CD4-positive, CD25-positive, alpha-beta regulatory T cell (primary cell): ENCODE measurements at regions not wholly inside any gene's neighbourhood (a gene's known extent, or its start where the extent isn't known, plus 50 kb on each side); places are given as distances from the start of the nearest gene placed in this dataset.

Experiments used
- ATAC-seq, 2 donors: fragments of 150-1000 bp; cut with Tn5 transposase; one replicate each; pipeline ENCODE4 v1.10.0; 2021; ENCODE audit warnings: low read depth in 2 of 2, moderate number of reproducible peaks in 2 of 2, moderate library complexity in 1 of 2
- DNase-seq, 3 donors: peaks; one replicate each; pipeline versions ENCODE4 v3.0.0 to v3.0.0-alpha.2; 2012 to 2022; ENCODE audit warnings: mixed read lengths in 1 of 3
- H3K27ac ChIP-seq: one replicate; pipeline ENCODE4 v1.7.0; 2013; ENCODE audit warnings: mild to moderate bottlenecking, low read length; ENCODE audit not compliant: insufficient read depth, poor library complexity, severe bottlenecking
- H3K27me3 ChIP-seq: one replicate; pipeline ENCODE4 v1.7.0; 2013; ENCODE audit warnings: low read length; ENCODE audit not compliant: control insufficient read depth, insufficient read depth
- H3K36me3 ChIP-seq: one replicate; pipeline ENCODE4 v1.7.0; 2013; ENCODE audit warnings: mild to moderate bottlenecking, low read length, moderate library complexity; ENCODE audit not compliant: control insufficient read depth, insufficient read depth
- H3K4me1 ChIP-seq: 2 replicates; pipeline ENCODE4 v1.7.0; 2013; ENCODE audit warnings: mild to moderate bottlenecking, low read length; ENCODE audit not compliant: insufficient read depth, control insufficient read depth, poor library complexity, severe bottlenecking
- H3K4me3 ChIP-seq: one replicate; pipeline ENCODE4 v1.7.0; 2013; ENCODE audit warnings: low read depth, mild to moderate bottlenecking, low read length, moderate library complexity
- H3K9me3 ChIP-seq, 2 experiments: 1 replicate in 1 of 2; 2 replicates in 1 of 2; pipeline ENCODE4 v1.7.0; 2013; ENCODE audit warnings: low read length in 2 of 2, mild to moderate bottlenecking in 1 of 2, moderate library complexity in 1 of 2; ENCODE audit not compliant: control insufficient read depth in 2 of 2
- H3K27ac Mint-ChIP-seq, 3 donors: one replicate each; pipeline ENCODE4 v1.8.0; 2020 to 2022; ENCODE audit warnings: mild to moderate bottlenecking in 3 of 3, mixed read lengths in 3 of 3, moderate library complexity in 2 of 3
- H3K27me3 Mint-ChIP-seq: one replicate; pipeline ENCODE4 v1.8.0; 2022; ENCODE audit warnings: mild to moderate bottlenecking, mixed read lengths
- H3K36me3 Mint-ChIP-seq: one replicate; pipeline ENCODE4 v1.8.0; 2020; ENCODE audit warnings: mixed read lengths
- H3K4me1 Mint-ChIP-seq, 4 donors: one replicate each; pipeline ENCODE4 v1.8.0; 2020 to 2022; ENCODE audit warnings: mixed read lengths in 4 of 4, mild to moderate bottlenecking in 1 of 4
- H3K4me3 Mint-ChIP-seq, 4 donors: one replicate each; pipeline ENCODE4 v1.8.0; 2020 to 2022; ENCODE audit warnings: mild to moderate bottlenecking in 4 of 4, mixed read lengths in 4 of 4, moderate library complexity in 3 of 4
- H3K9me3 Mint-ChIP-seq, 7 donors: one replicate each; pipeline ENCODE4 v1.8.0; 2020 to 2022; ENCODE audit warnings: mixed read lengths in 7 of 7, mild to moderate bottlenecking in 3 of 7, moderate library complexity in 2 of 7

DNA sequence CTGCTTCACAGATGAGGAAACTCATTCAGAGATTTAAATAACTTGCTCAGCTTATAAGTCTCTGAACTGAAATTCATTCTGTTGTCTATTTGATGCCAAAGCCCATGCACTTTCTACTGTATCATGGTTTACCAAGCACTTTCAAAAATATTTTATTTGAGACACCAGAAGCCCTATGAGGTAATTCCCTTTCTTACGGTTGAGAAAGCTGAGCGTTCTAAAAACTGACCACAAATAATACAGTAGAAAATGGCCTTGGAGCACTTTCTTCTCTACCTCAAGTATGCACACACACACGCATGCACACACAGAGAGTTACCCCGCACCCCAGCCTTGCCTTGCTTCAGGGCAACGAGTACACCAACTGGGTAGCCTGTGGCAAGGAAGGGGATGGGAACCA lies 228.5 kb downstream of the RFC3 start:
- Histone ChIP-seq H3K27me3 (no peaks in the 10 kb centered on the region), H3K9me3 (no peaks in the 10 kb centered on the region), H3K4me3 (no peak overlapping the region), H3K4me1 (no peaks in the 10 kb centered on the region), H3K27ac (no peak overlapping the region), H3K36me3 (no peaks in the 10 kb centered on the region)
- Mint-ChIP-seq H3K27ac (no peak overlapping the region), H3K9me3 (peaks cover 0 to 8% (median 2%) of the 10 kb centered on the region in 7 donors), H3K36me3 (no peaks in the 10 kb centered on the region), H3K4me1 (no peaks in the 10 kb centered on the region), H3K4me3 (no peak overlapping the region), H3K27me3 (no peaks in the 10 kb centered on the region)
- DNase-seq (no peak), ATAC-seq (no peak)

DNA sequence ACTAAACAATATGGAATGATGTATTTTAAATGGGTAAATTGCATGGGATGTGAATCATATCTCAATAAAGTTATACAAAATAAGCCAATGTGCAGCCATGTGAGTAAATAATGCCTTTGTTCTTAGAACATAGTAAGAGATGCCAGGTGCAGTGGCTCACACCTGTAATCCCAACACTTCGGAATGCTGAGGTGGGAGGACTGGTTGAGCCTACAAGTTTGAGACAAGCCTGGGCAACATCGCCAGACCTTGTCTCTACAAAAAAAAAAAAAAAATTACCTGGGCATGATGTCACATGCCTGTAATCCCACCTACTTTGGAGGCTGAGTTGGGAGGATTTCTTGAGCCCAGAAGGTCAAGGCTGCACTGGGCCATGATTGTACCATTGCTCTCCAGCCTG lies 230.7 kb downstream of the RFC3 start:
- Histone ChIP-seq H3K27me3 (no peaks in the 10 kb centered on the region), H3K27ac (no peak overlapping the region), H3K9me3 (no peaks in the 10 kb centered on the region), H3K4me1 (no peaks in the 10 kb centered on the region), H3K4me3 (no peak overlapping the region), H3K36me3 (no peaks in the 10 kb centered on the region)
- Mint-ChIP-seq H3K27me3 (no peaks in the 10 kb centered on the region), H3K27ac (no peak overlapping the region), H3K9me3 (peaks cover 3 to 17% (median 5%) of the 10 kb centered on the region in 7 donors), H3K4me1 (no peaks in the 10 kb centered on the region), H3K36me3 (no peaks in the 10 kb centered on the region), H3K4me3 (no peak overlapping the region)
- ATAC-seq (no peak), DNase-seq (no peak)

DNA sequence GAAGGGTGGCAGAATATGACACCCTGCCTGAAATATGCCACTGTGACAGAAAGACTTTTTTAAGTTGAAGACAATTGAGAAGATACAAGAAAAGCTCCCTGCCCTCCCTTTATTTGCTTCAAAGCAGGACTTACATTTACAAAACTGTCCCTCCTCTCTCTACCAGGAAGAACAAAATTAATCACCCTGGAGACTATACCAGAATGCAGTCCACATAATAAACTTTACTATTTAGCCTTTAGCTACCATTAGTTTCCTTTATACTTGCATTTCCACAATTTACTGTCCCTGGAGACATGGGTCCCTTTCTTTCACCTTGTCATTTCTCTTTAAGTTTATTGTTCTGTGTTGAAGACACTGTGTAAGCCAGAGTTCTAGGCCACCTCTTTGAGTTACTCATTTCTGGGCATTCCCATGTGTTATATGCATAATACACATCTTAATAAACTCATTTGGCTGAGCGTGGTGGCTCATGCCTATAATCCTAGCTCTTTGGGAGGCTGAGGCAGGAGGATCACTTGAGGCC lies 238.8 kb downstream of the RFC3 start:
- H3K36me3 ChIP-seq: no peaks in the 10 kb centered on the region
- H3K4me3 ChIP-seq: no peak overlapping the region
- ATAC-seq (no peak), DNase-seq (no peak)
- no peak overlapping the region for H3K27ac ChIP-seq
- H3K4me3 Mint-ChIP-seq: no peak overlapping the region
- H3K9me3 Mint-ChIP-seq: peaks cover 2 to 16% (median 7%) of the 10 kb centered on the region in 7 donors
- H3K27ac Mint-ChIP-seq: no peak overlapping the region
- H3K27me3 Mint-ChIP-seq: no peaks in the 10 kb centered on the region
- H3K27me3 ChIP-seq: no peaks in the 10 kb centered on the region
- no peaks in the 10 kb centered on the region for H3K4me1 Mint-ChIP-seq
- no peaks in the 10 kb centered on the region for H3K36me3 Mint-ChIP-seq
- H3K4me1 ChIP-seq: no peaks in the 10 kb centered on the region
- no peaks in the 10 kb centered on the region for H3K9me3 ChIP-seq

DNA sequence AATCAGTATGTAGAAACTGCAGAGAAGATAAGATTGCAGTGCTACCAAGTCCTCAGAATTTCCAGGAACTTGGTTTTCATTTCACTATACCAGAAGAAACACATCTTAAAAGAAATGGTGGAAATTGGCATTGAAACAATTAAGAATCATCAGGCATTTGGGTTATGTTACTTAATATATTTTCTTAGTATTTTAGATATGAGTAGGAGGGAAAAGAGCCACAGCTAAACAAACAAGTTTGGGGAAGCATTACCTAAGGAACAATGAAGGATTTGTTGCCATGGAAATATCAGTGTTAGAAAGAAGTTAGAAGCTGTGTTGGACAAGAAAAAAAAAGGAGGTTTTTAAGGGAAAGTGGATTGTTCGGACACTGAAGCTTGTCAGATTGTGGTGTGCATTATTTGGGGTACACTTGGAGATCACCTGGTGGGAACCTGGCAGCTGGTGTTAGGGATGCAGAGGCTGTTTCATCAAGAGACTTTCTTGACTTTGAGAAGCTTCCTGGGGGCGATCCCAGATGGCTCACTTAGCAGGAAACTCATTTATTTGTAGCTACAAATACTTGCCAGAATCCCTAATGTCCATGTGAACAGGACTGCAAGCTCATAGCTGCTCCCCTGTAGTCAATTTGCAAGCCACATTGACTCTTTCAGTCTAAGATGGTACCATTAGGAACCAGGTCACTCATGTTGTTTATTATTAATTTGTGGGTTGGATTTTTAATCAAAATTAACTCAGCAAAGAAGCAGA lies 246.7 kb downstream of the RFC3 start:
- Histone ChIP-seq H3K9me3 (no peaks in the 10 kb centered on the region), H3K27ac (no peak overlapping the region), H3K4me3 (no peak overlapping the region), H3K36me3 (no peaks in the 10 kb centered on the region), H3K4me1 (no peaks in the 10 kb centered on the region), H3K27me3 (no peaks in the 10 kb centered on the region)
- H3K27ac Mint-ChIP-seq: no peak overlapping the region
- H3K4me3 Mint-ChIP-seq: no peak overlapping the region
- no peaks in the 10 kb centered on the region for H3K4me1 Mint-ChIP-seq
- ATAC-seq: no peak
- no peaks in the 10 kb centered on the region for H3K27me3 Mint-ChIP-seq
- H3K9me3 Mint-ChIP-seq: peaks cover 0 to 4% (median 2%) of the 10 kb centered on the region in 7 donors
- DNase-seq: no peak
- H3K36me3 Mint-ChIP-seq: no peaks in the 10 kb centered on the region

DNA sequence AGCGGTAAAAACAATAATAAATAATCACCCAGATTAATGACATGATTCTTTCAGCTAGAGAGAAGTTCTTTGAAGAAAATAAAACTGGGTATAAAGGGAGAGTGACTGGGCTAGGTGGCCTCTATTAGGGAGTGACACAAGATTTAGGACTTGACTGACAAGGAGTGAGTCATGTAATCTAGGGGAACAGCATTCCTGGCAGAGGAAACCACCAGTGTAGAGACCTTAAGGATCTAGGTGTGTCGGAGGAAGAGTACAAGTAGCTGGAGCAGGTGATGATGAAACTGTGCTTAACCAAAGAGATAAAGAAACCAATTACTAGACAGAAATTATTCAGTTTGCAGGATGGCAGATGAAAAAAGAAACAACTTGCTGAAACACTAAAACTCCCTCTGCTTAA lies 248.0 kb downstream of the RFC3 start:
- no peak overlapping the region for H3K4me3 ChIP-seq
- ATAC-seq (no peak), DNase-seq (no peak)
- Mint-ChIP-seq H3K4me3 (no peak overlapping the region), H3K27ac (no peak overlapping the region), H3K9me3 (peaks cover 0 to 3% (median 0%) of the 10 kb centered on the region in 7 donors), H3K4me1 (no peaks in the 10 kb centered on the region), H3K36me3 (no peaks in the 10 kb centered on the region), H3K27me3 (no peaks in the 10 kb centered on the region)
- H3K27ac ChIP-seq: no peak overlapping the region
- no peaks in the 10 kb centered on the region for H3K9me3 ChIP-seq
- no peaks in the 10 kb centered on the region for H3K36me3 ChIP-seq
- H3K27me3 ChIP-seq: no peaks in the 10 kb centered on the region
- no peaks in the 10 kb centered on the region for H3K4me1 ChIP-seq

- H3K27ac ChIP-seq: no peak overlapping the region
- H3K4me1 ChIP-seq: no peaks in the 10 kb centered on the region
- no peaks in the 10 kb centered on the region for H3K36me3 ChIP-seq
- no peak for DNase-seq
- Mint-ChIP-seq H3K27me3 (no peaks in the 10 kb centered on the region), H3K4me1 (no peaks in the 10 kb centered on the region), H3K27ac (no peak overlapping the region), H3K4me3 (no peak overlapping the region), H3K36me3 (no peaks in the 10 kb centered on the region), H3K9me3 (peaks cover 0 to 6% (median 2%) of the 10 kb centered on the region in 7 donors)
- H3K27me3 ChIP-seq: no peaks in the 10 kb centered on the region
- no peak for ATAC-seq
- H3K4me3 ChIP-seq: no peak overlapping the region
- no peaks in the 10 kb centered on the region for H3K9me3 ChIP-seq
These were observed 248.4 kb downstream of the RFC3 start for GRCh38 chr13:34066344-34066743.

GRCh38 chr13:34070006-34070405 lies 252.1 kb downstream of the RFC3 start:
- Mint-ChIP-seq H3K36me3 (no peaks in the 10 kb centered on the region), H3K4me3 (no peak overlapping the region), H3K4me1 (no peaks in the 10 kb centered on the region), H3K27me3 (no peaks in the 10 kb centered on the region), H3K9me3 (peaks cover 0 to 10% (median 2%) of the 10 kb centered on the region in 7 donors), H3K27ac (no peak overlapping the region)
- H3K4me3 ChIP-seq: no peak overlapping the region
- no peaks in the 10 kb centered on the region for H3K36me3 ChIP-seq
- ATAC-seq: no peak
- no peak for DNase-seq
- H3K27me3 ChIP-seq: no peaks in the 10 kb centered on the region
- no peaks in the 10 kb centered on the region for H3K9me3 ChIP-seq
- H3K27ac ChIP-seq: no peak overlapping the region
- H3K4me1 ChIP-seq: no peaks in the 10 kb centered on the region
